PC-9 (cell line): ENCODE measurements at regions not wholly inside any gene's neighbourhood (a gene's known extent, or its start where the extent isn't known, plus 50 kb on each side); places are given as distances from the start of the nearest gene placed in this dataset.
"Not testable (repeated sequence)": the region's sequence is repeated elsewhere in the genome, so short reads cannot be mapped to it uniquely, and the experiment has no call there.

Experiments used
- CTCF ChIP-seq: fragments of 200-600 bp; sonication (generic); conservative IDR thresholded peaks from 2 replicates; pipeline ENCODE4 v1.6.1; 2017; ENCODE audit warnings: mixed run types, antibody characterized with exemption, mild to moderate bottlenecking, moderate library complexity
- EZH2 ChIP-seq: fragments of 200-600 bp; sonication (generic); IDR thresholded peaks from 2 replicates; pipeline ENCODE4 v1.8.0; 2017; ENCODE audit warnings: antibody characterized with exemption, low read depth

GRCh38 chr7:91627324-91627723 lies 253.2 kb downstream of the MTERF1 start:
- not testable (repeated sequence) for TF ChIP-seq CTCF, EZH2
